GM12873 (cell line): ENCODE measurements at regions not wholly inside any gene's neighbourhood (a gene's known extent, or its start where the extent isn't known, plus 50 kb on each side); places are given as distances from the start of the nearest gene placed in this dataset.

Source experiments
- TF ChIP-seq, protein P1 (sequence below): IDR thresholded peaks from 2 replicates; pipeline ENCODE4 v1.5.1; 2012; ENCODE audit warnings: low read depth, mild to moderate bottlenecking, moderate library complexity, low read length, control low read depth; ENCODE audit not compliant: insufficient read depth; ENCODE audit errors: missing control alignments

DNA sequence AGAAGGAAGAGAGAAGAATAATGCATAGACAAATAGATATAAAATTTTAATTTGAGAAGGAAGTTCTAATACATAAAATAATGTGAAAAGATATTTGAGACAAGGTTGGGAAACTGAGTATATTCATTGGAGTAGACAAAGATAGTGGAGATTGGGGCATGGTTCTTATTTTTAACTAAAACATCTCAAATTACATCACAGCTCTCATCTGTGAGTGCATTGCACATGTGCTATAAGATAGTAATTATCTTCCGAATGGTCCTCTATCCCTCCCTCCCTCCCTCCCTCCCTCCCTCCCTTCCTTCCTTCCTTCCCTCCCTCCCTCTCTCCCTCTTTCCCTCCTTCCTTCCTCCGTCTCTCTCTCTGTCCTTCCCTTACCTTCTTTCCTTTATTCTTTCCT, 1104.0 kb upstream of the FLRT2 start:
- TF ChIP-seq, protein P1, sequence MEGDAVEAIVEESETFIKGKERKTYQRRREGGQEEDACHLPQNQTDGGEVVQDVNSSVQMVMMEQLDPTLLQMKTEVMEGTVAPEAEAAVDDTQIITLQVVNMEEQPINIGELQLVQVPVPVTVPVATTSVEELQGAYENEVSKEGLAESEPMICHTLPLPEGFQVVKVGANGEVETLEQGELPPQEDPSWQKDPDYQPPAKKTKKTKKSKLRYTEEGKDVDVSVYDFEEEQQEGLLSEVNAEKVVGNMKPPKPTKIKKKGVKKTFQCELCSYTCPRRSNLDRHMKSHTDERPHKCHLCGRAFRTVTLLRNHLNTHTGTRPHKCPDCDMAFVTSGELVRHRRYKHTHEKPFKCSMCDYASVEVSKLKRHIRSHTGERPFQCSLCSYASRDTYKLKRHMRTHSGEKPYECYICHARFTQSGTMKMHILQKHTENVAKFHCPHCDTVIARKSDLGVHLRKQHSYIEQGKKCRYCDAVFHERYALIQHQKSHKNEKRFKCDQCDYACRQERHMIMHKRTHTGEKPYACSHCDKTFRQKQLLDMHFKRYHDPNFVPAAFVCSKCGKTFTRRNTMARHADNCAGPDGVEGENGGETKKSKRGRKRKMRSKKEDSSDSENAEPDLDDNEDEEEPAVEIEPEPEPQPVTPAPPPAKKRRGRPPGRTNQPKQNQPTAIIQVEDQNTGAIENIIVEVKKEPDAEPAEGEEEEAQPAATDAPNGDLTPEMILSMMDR = no peak

DNA sequence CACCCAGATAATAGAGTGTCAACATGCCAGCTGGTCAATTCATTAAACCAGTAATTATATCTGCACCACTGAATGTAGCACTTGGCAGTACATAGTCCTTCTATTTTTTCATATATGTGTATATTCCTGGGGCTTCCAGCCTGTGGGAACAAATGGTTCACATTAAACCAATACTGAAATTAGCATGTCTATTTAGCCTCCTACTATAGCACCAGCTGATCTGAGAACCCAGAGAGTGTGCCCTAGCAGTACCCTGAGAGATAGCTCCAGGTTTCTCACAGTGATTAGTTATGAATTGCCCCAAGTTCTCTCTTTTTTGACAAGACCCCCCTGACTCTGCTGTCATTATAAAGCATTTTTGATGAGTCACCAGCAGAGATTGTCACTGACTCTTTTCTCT, 1097.3 kb upstream of the FLRT2 start:
- TF ChIP-seq, protein P1 = no peak

DNA sequence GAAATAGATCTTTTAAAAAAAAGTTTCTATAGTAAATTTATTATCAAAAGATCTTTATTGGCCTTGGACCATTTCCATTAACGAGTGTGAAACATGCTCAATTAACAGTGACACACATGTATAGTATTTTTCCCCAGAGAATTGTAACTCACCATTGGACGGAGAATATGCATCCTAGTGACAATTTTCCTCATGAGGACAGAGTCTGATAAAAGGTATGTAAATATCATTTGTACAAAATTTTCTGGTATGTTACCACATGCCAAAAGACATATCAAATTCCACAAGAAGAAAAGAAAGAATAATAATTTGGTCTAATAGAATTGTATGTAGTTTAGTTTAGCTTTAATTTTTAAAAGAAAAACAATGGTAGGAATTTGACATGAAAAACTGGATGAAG, 1096.0 kb upstream of the FLRT2 start:
- TF ChIP-seq, protein P1 = no peak

DNA sequence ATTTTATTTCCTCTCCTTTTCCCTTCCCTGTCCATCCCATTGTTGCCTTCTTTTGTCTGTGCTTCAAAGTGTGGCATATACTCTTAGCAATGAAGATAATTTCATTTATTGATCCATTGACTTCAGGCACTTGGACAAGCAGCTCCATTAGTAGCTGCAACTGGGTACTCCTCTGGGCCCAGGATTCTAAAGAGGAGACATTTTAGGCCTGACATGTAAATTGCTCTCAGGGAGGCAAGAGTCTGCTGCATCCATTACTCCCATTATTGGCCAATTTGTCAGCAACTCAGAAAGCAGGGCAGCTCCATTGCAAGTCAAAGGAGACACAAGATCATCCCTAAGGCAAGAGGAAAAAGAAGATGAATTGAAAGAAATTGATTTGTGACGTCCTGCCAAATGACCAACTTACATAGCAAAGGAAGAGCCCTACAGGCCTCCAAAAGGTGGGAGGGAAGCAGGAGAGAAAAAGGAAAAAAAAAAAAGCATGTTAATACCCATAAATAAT, 1094.1 kb upstream of the FLRT2 start:
- TF ChIP-seq, protein P1 = no peak

DNA sequence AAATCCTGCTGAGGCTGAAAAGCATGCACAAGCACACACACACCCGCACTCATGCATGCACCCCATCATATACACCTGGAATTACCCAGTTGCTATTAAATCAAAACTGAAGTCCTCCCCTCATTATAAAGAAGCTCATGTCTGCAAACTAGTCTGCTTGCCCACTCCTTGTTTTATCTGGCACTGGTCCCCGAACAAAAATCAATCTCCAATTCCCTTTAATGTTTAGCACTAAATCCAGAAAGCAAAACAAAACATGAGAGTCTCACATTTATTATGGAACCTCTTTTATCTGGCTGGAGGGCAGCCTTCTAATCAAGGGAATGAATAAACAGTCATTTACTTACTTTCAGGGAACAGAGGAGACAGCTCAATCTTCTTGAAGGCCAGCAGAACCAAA, 1093.4 kb upstream of the FLRT2 start:
- TF ChIP-seq, protein P1 = no peak

DNA sequence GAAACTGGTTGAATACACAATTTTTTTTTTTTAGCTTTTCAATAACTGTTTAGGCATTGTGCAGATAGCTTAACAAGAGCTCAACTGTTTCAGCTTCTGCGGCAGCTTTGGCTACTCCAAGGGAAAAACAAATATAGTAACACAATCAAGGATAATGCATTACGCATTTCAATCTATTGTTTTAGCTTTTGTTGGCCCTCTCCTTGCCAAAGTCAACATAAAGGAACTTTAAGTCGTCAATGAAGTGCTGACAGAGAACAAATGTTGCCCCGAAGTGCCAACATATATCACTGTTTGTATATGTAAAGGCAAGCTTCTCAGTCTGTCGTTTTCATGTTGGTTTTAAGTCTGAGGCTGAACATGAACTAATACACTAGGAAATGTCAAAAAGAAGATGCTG, 1087.4 kb upstream of the FLRT2 start:
- TF ChIP-seq, protein P1 = no peak

DNA sequence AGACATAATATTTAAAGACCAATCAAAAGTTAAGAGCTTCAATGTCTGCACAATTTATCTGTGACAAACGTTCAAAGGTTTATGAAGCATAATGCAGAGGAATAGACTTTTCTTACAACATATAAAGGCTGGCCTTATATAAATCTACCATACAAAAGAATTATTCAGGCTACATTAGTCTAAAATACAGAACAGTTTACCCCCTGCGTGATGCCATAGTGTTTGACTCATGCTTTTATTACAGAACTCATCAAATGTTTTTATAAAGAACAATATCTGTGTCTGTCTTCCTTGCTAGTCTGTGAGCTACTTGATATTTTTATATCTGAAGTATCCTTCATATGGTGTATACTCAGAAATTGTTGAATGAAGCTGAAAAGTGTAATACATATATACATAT, 1084.5 kb upstream of the FLRT2 start:
- TF ChIP-seq, protein P1 = no peak
